ENCODE measurements at regions not wholly inside any gene's neighbourhood (a gene's known extent, or its start where the extent isn't known, plus 50 kb on each side); places are given as distances from the start of the nearest gene placed in this dataset.

- Histone ChIP-seq H3K4me1 (ENCODE audit: control insufficient read depth, extremely low read depth, insufficient read depth, low read length) (no peaks in the 10 kb centered on the region), H4K20me1 (replicated peaks; ENCODE audit: control insufficient read depth, extremely low read depth, insufficient read depth, low read length) (no peaks in the 10 kb centered on the region), H3K27me3 (ENCODE audit: control insufficient read depth in 2 of 2, insufficient read depth in 2 of 2, low read length in 2 of 2) (no peaks in the 10 kb centered on the region), H3K79me2 (ENCODE audit: control insufficient read depth, insufficient read depth, low read length) (no peaks in the 10 kb centered on the region), H3K9me3 (replicated peaks; ENCODE audit: control insufficient read depth, insufficient read depth, low read length) (no peaks in the 10 kb centered on the region), H3K4me3 (replicated peaks in 1 of 3; ENCODE audit: insufficient read depth in 1 of 3, low read depth in 1 of 3, low read length in 3 of 3) (no peak overlapping the region), H3K36me3 (ENCODE audit: control insufficient read depth in 2 of 2, extremely low read depth in 1 of 2, insufficient read depth in 2 of 2, low read length in 2 of 2) (no peaks in the 10 kb centered on the region), H3K27ac (ENCODE audit: insufficient read depth, low read depth, low read length) (no peak overlapping the region), H2AFZ (ENCODE audit: low read depth, low read length) (no peak overlapping the region), H3K9me1 (replicated peaks; ENCODE audit: control insufficient read depth, extremely low read depth, insufficient read depth, low read length) (no peaks in the 10 kb centered on the region), H3K4me2 (ENCODE audit: insufficient read depth, low read length) (no peak overlapping the region), H3K9ac (replicated peaks; ENCODE audit: extremely low read depth, insufficient read depth, low read length) (no peak overlapping the region)
- TF ChIP-seq GATA2 (IDR thresholded peaks at IDR 0.05; ENCODE audit: insufficient read depth, insufficient read length, low read depth, low read length) (no peak), POLR2AphosphoS5 (IDR thresholded peaks at IDR 0.05; ENCODE audit: insufficient read depth, low read depth, low read length) (no peak), EZH2 (IDR thresholded peaks at IDR 0.05; ENCODE audit: borderline replicate concordance, low read depth, low read length, severe bottlenecking) (no peak), FOS (IDR thresholded peaks at IDR 0.05; ENCODE audit: borderline replicate concordance, insufficient read depth, low read length) (no peak), POLR2A (IDR thresholded peaks at IDR 0.05; ENCODE audit: low read depth, low read length) (no peak), MYC (IDR thresholded peaks at IDR 0.05; ENCODE audit: low read depth, low read length) (no peak), JUN (IDR thresholded peaks at IDR 0.05; ENCODE audit: borderline replicate concordance, insufficient read depth, insufficient read length, low read depth) (no peak)
- TF ChIP-seq, protein P1, sequence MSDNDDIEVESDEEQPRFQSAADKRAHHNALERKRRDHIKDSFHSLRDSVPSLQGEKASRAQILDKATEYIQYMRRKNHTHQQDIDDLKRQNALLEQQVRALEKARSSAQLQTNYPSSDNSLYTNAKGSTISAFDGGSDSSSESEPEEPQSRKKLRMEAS (IDR thresholded peaks at IDR 0.05; ENCODE audit: insufficient read depth, insufficient read length) = no peak
- TF ChIP-seq, protein P2, sequence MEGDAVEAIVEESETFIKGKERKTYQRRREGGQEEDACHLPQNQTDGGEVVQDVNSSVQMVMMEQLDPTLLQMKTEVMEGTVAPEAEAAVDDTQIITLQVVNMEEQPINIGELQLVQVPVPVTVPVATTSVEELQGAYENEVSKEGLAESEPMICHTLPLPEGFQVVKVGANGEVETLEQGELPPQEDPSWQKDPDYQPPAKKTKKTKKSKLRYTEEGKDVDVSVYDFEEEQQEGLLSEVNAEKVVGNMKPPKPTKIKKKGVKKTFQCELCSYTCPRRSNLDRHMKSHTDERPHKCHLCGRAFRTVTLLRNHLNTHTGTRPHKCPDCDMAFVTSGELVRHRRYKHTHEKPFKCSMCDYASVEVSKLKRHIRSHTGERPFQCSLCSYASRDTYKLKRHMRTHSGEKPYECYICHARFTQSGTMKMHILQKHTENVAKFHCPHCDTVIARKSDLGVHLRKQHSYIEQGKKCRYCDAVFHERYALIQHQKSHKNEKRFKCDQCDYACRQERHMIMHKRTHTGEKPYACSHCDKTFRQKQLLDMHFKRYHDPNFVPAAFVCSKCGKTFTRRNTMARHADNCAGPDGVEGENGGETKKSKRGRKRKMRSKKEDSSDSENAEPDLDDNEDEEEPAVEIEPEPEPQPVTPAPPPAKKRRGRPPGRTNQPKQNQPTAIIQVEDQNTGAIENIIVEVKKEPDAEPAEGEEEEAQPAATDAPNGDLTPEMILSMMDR (IDR thresholded peaks at IDR 0.05; ENCODE audit: extremely low read depth in 1 of 2, insufficient read depth in 1 of 2, low read depth in 1 of 2, low read length in 2 of 2) = no peak
- peak; percentile 57 for FAIRE-seq
- ChIA-PET CTCF (no interaction called here), POLR2A (no interaction called here)
- DNase-seq (ENCODE audit: low read depth, low spot score) = no peak
- dilution Hi-C loops (cut with MboI; ENCODE audit: extremely low pct_ligation_motif_present, low sequenced_read_pairs) (no loop called here), intact Hi-C loops (cut with micrococcal nuclease) (loop anchor here (10.0 kb wide), 1 partner anchor 273 kb away; no protein-coding TSS in a partner anchor)
- BruUV-seq (replicated peaks) = no TSS peak
These were observed 121.6 kb upstream of the HTR2C start for GRCh38 chrX:114462266-114462665.
